ENCODE measurements at regions not wholly inside any gene's neighbourhood (a gene's known extent, or its start where the extent isn't known, plus 50 kb on each side); places are given as distances from the start of the nearest gene placed in this dataset.
"Not testable (repeated sequence)": the region's sequence is repeated elsewhere in the genome, so short reads cannot be mapped to it uniquely, and the experiment has no call there.

GRCh38 chr9:25205285-25205684 lies 473.0 kb downstream of the TUSC1 start:
- Mint-ChIP-seq H3K9me3 (peaks cover 34% of the 10 kb centered on the region), H3K27me3 (no peaks in the 10 kb centered on the region), H3K4me3 (no peak overlapping the region), H3K4me1 (ENCODE audit: low read depth) (no peaks in the 10 kb centered on the region), H3K27ac (no peak overlapping the region), H3K36me3 (ENCODE audit: low read depth) (no peaks in the 10 kb centered on the region)
- no peak for DNase-seq

GRCh38 chr9:25177858-25178257 lies 500.4 kb downstream of the TUSC1 start:
- Mint-ChIP-seq H3K4me3 (no peak overlapping the region), H3K4me1 (ENCODE audit: low read depth) (no peaks in the 10 kb centered on the region), H3K9me3 (peaks cover 18% of the 10 kb centered on the region), H3K36me3 (ENCODE audit: low read depth) (no peaks in the 10 kb centered on the region), H3K27ac (no peak overlapping the region), H3K27me3 (no peaks in the 10 kb centered on the region)
- no peak for DNase-seq

GRCh38 chr9:25129537-25129936 lies 548.7 kb downstream of the TUSC1 start:
- no peaks in the 10 kb centered on the region for H3K4me1 Mint-ChIP-seq (ENCODE audit: low read depth)
- H3K36me3 Mint-ChIP-seq (ENCODE audit: low read depth) = no peaks in the 10 kb centered on the region

GRCh38 chr9:25121811-25122210 lies 556.4 kb downstream of the TUSC1 start:
- no peaks in the 10 kb centered on the region for H3K27me3 Mint-ChIP-seq
- H3K36me3 Mint-ChIP-seq (ENCODE audit: low read depth) = no peaks in the 10 kb centered on the region
- H3K9me3 Mint-ChIP-seq = peaks cover 27% of the 10 kb centered on the region
- no peaks in the 10 kb centered on the region for H3K4me1 Mint-ChIP-seq (ENCODE audit: low read depth)
- H3K4me3 Mint-ChIP-seq = no peak overlapping the region
- DNase-seq = no peak
- no peak overlapping the region for H3K27ac Mint-ChIP-seq

More at GRCh38 chr9:25129537-25129936, 548.7 kb downstream of the TUSC1 start:
- no peak for DNase-seq
- no peak overlapping the region for H3K27ac Mint-ChIP-seq
- H3K4me3 Mint-ChIP-seq = no peak overlapping the region
- H3K9me3 Mint-ChIP-seq = peaks cover 23% of the 10 kb centered on the region
- no peaks in the 10 kb centered on the region for H3K27me3 Mint-ChIP-seq

GRCh38 chr9:25119041-25119440 lies 559.2 kb downstream of the TUSC1 start:
- H3K27ac Mint-ChIP-seq = no peak overlapping the region
- H3K9me3 Mint-ChIP-seq = peaks cover 20% of the 10 kb centered on the region
- no peaks in the 10 kb centered on the region for H3K4me1 Mint-ChIP-seq (ENCODE audit: low read depth)
- no peak overlapping the region for H3K4me3 Mint-ChIP-seq
- DNase-seq = no peak
- H3K27me3 Mint-ChIP-seq = no peaks in the 10 kb centered on the region
- no peaks in the 10 kb centered on the region for H3K36me3 Mint-ChIP-seq (ENCODE audit: low read depth)

GRCh38 chr9:25117791-25118190 lies 560.5 kb downstream of the TUSC1 start:
- peaks cover 16% of the 10 kb centered on the region for H3K9me3 Mint-ChIP-seq
- DNase-seq = no peak
- H3K27me3 Mint-ChIP-seq = no peaks in the 10 kb centered on the region
- no peaks in the 10 kb centered on the region for H3K36me3 Mint-ChIP-seq (ENCODE audit: low read depth)
- H3K4me3 Mint-ChIP-seq = no peak overlapping the region
- no peaks in the 10 kb centered on the region for H3K4me1 Mint-ChIP-seq (ENCODE audit: low read depth)
- H3K27ac Mint-ChIP-seq = no peak overlapping the region

GRCh38 chr9:25102204-25102603 lies 556.5 kb upstream of the IZUMO3 start:
- peaks cover 14% of the 10 kb centered on the region for H3K9me3 Mint-ChIP-seq
- H3K4me3 Mint-ChIP-seq; H3K36me3 Mint-ChIP-seq (ENCODE audit: low read depth); H3K4me1 Mint-ChIP-seq (ENCODE audit: low read depth); H3K27ac Mint-ChIP-seq; H3K27me3 Mint-ChIP-seq; DNase-seq: not testable (repeated sequence)

GRCh38 chr9:25094518-25094917 lies 548.8 kb upstream of the IZUMO3 start:
- H3K9me3 Mint-ChIP-seq = peaks cover 10% of the 10 kb centered on the region
- H3K27me3 Mint-ChIP-seq = no peaks in the 10 kb centered on the region
- H3K27ac Mint-ChIP-seq = no peak overlapping the region
- H3K4me1 Mint-ChIP-seq (ENCODE audit: low read depth) = no peaks in the 10 kb centered on the region
- H3K4me3 Mint-ChIP-seq = no peak overlapping the region
- DNase-seq = no peak
- no peaks in the 10 kb centered on the region for H3K36me3 Mint-ChIP-seq (ENCODE audit: low read depth)

GRCh38 chr9:25078202-25078601 lies 532.5 kb upstream of the IZUMO3 start:
- DNase-seq = no peak
- H3K4me3 Mint-ChIP-seq = no peak overlapping the region
- H3K36me3 Mint-ChIP-seq (ENCODE audit: low read depth) = no peaks in the 10 kb centered on the region
- H3K4me1 Mint-ChIP-seq (ENCODE audit: low read depth) = no peaks in the 10 kb centered on the region
- peaks cover 12% of the 10 kb centered on the region for H3K9me3 Mint-ChIP-seq
- no peaks in the 10 kb centered on the region for H3K27me3 Mint-ChIP-seq
- H3K27ac Mint-ChIP-seq = no peak overlapping the region

GRCh38 chr9:25048098-25048724 lies 502.5 kb upstream of the IZUMO3 start:
- Mint-ChIP-seq H3K4me3 (no peak overlapping the region), H3K27me3 (no peaks in the 10 kb centered on the region), H3K27ac (no peak overlapping the region), H3K4me1 (ENCODE audit: low read depth) (no peaks in the 10 kb centered on the region), H3K9me3 (no peaks in the 10 kb centered on the region), H3K36me3 (ENCODE audit: low read depth) (no peaks in the 10 kb centered on the region)
- no peak for DNase-seq

GRCh38 chr9:25045469-25045868 lies 499.8 kb upstream of the IZUMO3 start:
- peaks cover 11% of the 10 kb centered on the region for H3K9me3 Mint-ChIP-seq
- DNase-seq; H3K4me3 Mint-ChIP-seq; H3K4me1 Mint-ChIP-seq (ENCODE audit: low read depth); H3K27ac Mint-ChIP-seq; H3K36me3 Mint-ChIP-seq (ENCODE audit: low read depth); H3K27me3 Mint-ChIP-seq: not testable (repeated sequence)

- Mint-ChIP-seq H3K36me3 (ENCODE audit: low read depth) (no peaks in the 10 kb centered on the region), H3K27ac (no peak overlapping the region), H3K4me1 (ENCODE audit: low read depth) (no peaks in the 10 kb centered on the region), H3K4me3 (no peak overlapping the region), H3K27me3 (no peaks in the 10 kb centered on the region), H3K9me3 (peaks cover 16% of the 10 kb centered on the region)
- DNase-seq = no peak
These were observed 484.0 kb upstream of the IZUMO3 start for GRCh38 chr9:25029743-25030142.

- no peak overlapping the region for H3K27ac Mint-ChIP-seq
- DNase-seq = no peak
- H3K4me1 Mint-ChIP-seq (ENCODE audit: low read depth) = no peaks in the 10 kb centered on the region
- H3K27me3 Mint-ChIP-seq = no peaks in the 10 kb centered on the region
- no peaks in the 10 kb centered on the region for H3K36me3 Mint-ChIP-seq (ENCODE audit: low read depth)
- peaks cover 30% of the 10 kb centered on the region for H3K9me3 Mint-ChIP-seq
- H3K4me3 Mint-ChIP-seq = no peak overlapping the region
These were observed 480.0 kb upstream of the IZUMO3 start for GRCh38 chr9:25025686-25026085.

GRCh38 chr9:25025156-25025555 lies 479.5 kb upstream of the IZUMO3 start:
- H3K9me3 Mint-ChIP-seq = peaks cover 30% of the 10 kb centered on the region
- H3K36me3 Mint-ChIP-seq (ENCODE audit: low read depth) = no peaks in the 10 kb centered on the region
- H3K27me3 Mint-ChIP-seq = no peaks in the 10 kb centered on the region
- no peak overlapping the region for H3K27ac Mint-ChIP-seq
- no peaks in the 10 kb centered on the region for H3K4me1 Mint-ChIP-seq (ENCODE audit: low read depth)
- no peak for DNase-seq
- H3K4me3 Mint-ChIP-seq = no peak overlapping the region

GRCh38 chr9:25017779-25018178 lies 472.1 kb upstream of the IZUMO3 start:
- no peak overlapping the region for H3K27ac Mint-ChIP-seq
- DNase-seq = no peak
- peaks cover 39% of the 10 kb centered on the region for H3K9me3 Mint-ChIP-seq

More at GRCh38 chr9:25017779-25018178, 472.1 kb upstream of the IZUMO3 start:
- Mint-ChIP-seq H3K36me3 (ENCODE audit: low read depth) (no peaks in the 10 kb centered on the region), H3K4me3 (no peak overlapping the region), H3K4me1 (ENCODE audit: low read depth) (no peaks in the 10 kb centered on the region), H3K27me3 (no peaks in the 10 kb centered on the region)

All from activated T-cell treated with anti-CD3 and anti-CD28 coated beads, Interleukin-2, amount 50 U/mL, for 24 hours (primary cell).